ENCODE measurements at regions not wholly inside any gene's neighbourhood (a gene's known extent, or its start where the extent isn't known, plus 50 kb on each side); places are given as distances from the start of the nearest gene placed in this dataset.

DNA sequence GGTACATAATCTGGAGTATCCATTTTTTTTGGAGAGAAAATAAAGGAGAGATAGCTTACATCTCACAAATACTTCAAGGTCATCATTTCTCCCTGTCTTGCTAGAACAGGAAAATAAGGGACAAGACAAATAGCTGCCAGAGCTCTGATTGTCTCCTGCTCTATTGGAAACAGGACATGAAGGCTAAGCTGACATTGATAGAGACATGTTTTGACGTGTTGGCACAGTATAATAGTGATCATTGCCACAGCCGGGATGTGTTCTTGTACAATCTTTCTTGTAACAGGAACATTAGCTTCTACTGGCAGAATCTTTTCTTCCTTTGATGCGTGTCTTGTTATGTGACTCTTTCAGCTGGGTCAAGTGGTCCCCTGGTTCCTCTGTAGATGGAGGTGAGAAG lies 279.3 kb upstream of the MTPN start:
- ATAC-seq (no peak), DNase-seq (no peak)
- no peak overlapping the region for H3K27ac ChIP-seq
- peaks cover 0 to 22% (median 0%) of the 10 kb centered on the region in 11 donors for H3K9me3 ChIP-seq
- H3K36me3 ChIP-seq: no peaks in the 10 kb centered on the region
- no peaks in the 10 kb centered on the region for H3K27me3 ChIP-seq
- H3K4me1 ChIP-seq: no peaks in the 10 kb centered on the region
- WGBS, 2 donors: 79 to 93% methylated on average over 3 of the region's 3 CpGs
- TF ChIP-seq, protein P1, sequence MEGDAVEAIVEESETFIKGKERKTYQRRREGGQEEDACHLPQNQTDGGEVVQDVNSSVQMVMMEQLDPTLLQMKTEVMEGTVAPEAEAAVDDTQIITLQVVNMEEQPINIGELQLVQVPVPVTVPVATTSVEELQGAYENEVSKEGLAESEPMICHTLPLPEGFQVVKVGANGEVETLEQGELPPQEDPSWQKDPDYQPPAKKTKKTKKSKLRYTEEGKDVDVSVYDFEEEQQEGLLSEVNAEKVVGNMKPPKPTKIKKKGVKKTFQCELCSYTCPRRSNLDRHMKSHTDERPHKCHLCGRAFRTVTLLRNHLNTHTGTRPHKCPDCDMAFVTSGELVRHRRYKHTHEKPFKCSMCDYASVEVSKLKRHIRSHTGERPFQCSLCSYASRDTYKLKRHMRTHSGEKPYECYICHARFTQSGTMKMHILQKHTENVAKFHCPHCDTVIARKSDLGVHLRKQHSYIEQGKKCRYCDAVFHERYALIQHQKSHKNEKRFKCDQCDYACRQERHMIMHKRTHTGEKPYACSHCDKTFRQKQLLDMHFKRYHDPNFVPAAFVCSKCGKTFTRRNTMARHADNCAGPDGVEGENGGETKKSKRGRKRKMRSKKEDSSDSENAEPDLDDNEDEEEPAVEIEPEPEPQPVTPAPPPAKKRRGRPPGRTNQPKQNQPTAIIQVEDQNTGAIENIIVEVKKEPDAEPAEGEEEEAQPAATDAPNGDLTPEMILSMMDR (IDR thresholded peaks at IDR 0.05): no peak
- H3K4me3 ChIP-seq: no peak overlapping the region
- intact Hi-C loops (cut with DNase I): no loop called here

DNA sequence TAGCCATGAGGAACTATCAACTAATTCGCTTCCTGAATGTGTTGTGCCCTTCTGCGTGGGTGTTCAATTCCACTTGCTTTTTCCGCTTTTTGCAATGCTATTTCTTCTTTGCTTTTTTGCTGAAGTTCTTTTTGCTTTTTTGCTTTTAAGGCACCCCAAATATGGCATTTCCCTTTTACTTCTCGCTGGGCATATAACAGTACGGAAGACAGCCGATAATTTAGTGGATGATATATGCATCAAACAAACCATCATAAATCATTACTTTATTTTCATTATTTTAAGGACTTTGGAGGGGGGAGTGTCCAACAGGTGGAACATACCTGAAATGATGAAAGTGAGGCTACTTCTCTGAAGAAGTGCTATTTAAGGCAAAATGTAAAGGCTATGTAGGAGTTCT lies 277.0 kb upstream of the MTPN start:
- H3K27ac ChIP-seq: no peak overlapping the region
- ATAC-seq: no peak
- H3K36me3 ChIP-seq: no peaks in the 10 kb centered on the region
- TF ChIP-seq, protein P1 (IDR thresholded peaks at IDR 0.05): no peak
- H3K4me3 ChIP-seq: no peak overlapping the region
- no peaks in the 10 kb centered on the region for H3K4me1 ChIP-seq
- no peaks in the 10 kb centered on the region for H3K27me3 ChIP-seq
- 80 to 81% methylated on average over 6 of the region's 6 CpGs for WGBS, 2 donors
- no peak for DNase-seq
- intact Hi-C loops (cut with DNase I): no loop called here
- peaks cover 0 to 3% (median 0%) of the 10 kb centered on the region in 11 donors for H3K9me3 ChIP-seq

DNA sequence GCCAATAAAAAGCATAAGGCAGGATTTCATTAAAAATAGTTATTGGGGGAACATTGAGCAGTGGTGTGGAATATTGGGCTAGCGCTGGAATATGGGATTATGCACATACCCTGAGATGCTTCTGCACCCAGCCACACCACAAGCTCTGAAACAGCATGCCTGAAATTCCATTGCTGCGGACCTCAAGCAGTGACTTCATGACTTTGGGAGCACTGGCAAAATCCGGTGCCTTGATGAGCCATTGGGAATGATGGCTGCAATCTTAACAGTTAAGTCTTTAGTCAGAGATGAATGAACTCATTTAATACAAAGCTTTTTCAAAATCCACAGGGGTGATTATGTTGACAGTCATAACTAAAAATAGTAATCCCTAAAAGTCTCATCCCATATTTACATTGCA lies 274.7 kb upstream of the MTPN start:
- TF ChIP-seq, protein P1 (IDR thresholded peaks at IDR 0.05): no peak
- ATAC-seq (no peak), DNase-seq (no peak)
- no peak overlapping the region for H3K4me3 ChIP-seq
- H3K9me3 ChIP-seq: peaks cover 0 to 3% (median 0%) of the 10 kb centered on the region in 11 donors
- H3K27ac ChIP-seq: no peak overlapping the region
- no peaks in the 10 kb centered on the region for H3K36me3 ChIP-seq
- no peaks in the 10 kb centered on the region for H3K4me1 ChIP-seq
- intact Hi-C loops (cut with DNase I): no loop called here
- WGBS, 2 donors: 56 to 58% methylated on average over 3 of the region's 3 CpGs
- no peaks in the 10 kb centered on the region for H3K27me3 ChIP-seq

DNA sequence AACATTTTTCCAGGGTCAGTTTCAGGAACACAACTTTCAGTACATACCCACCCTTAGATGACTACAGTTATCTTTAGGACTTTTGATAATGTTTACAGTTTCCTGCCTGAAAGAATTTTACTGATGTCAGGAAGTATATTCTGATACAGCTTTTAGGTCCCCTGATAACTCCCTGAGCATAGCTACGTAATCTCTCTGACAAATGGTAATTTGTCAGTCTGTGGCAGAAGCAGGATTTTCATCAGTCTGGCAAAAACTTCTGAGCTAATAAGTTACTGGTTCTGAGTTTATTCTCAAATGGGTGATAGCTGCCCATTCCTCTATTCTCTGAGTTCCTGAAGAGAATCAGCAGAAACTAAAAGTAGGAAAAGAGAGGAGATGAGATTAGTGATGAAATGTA lies 270.1 kb upstream of the MTPN start:
- DNase-seq (no peak), ATAC-seq (no peak)
- no peaks in the 10 kb centered on the region for H3K27me3 ChIP-seq
- no peak overlapping the region for H3K4me3 ChIP-seq
- no peaks in the 10 kb centered on the region for H3K4me1 ChIP-seq
- intact Hi-C loops (cut with DNase I): no loop called here
- WGBS, 2 donors: 40 to 46% methylated on average over 1 of the region's 1 CpG
- no peaks in the 10 kb centered on the region for H3K36me3 ChIP-seq
- H3K9me3 ChIP-seq: no peaks in the 10 kb centered on the region
- H3K27ac ChIP-seq: no peak overlapping the region
- TF ChIP-seq, protein P1 (IDR thresholded peaks at IDR 0.05): no peak
